ENCODE measurements at regions not wholly inside any gene's neighbourhood (a gene's known extent, or its start where the extent isn't known, plus 50 kb on each side); places are given as distances from the start of the nearest gene placed in this dataset.

GRCh38 chr15:94040541-94041248 is 190.7 kb upstream of the MCTP2 start:
- TF ChIP-seq, protein P1, sequence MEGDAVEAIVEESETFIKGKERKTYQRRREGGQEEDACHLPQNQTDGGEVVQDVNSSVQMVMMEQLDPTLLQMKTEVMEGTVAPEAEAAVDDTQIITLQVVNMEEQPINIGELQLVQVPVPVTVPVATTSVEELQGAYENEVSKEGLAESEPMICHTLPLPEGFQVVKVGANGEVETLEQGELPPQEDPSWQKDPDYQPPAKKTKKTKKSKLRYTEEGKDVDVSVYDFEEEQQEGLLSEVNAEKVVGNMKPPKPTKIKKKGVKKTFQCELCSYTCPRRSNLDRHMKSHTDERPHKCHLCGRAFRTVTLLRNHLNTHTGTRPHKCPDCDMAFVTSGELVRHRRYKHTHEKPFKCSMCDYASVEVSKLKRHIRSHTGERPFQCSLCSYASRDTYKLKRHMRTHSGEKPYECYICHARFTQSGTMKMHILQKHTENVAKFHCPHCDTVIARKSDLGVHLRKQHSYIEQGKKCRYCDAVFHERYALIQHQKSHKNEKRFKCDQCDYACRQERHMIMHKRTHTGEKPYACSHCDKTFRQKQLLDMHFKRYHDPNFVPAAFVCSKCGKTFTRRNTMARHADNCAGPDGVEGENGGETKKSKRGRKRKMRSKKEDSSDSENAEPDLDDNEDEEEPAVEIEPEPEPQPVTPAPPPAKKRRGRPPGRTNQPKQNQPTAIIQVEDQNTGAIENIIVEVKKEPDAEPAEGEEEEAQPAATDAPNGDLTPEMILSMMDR (conservative IDR thresholded peaks at IDR 0.05; ENCODE audit: low read length): no peak
- TF ChIP-seq EZH2phosphoT487 (IDR thresholded peaks at IDR 0.05; ENCODE audit: borderline replicate concordance): no peak

All from Loucy (cell line).